Activated naive CD4-positive, alpha-beta T cell treated with Interleukin-2 at 50 U/mL for 16 hours (primary cell): ENCODE measurements at regions not wholly inside any gene's neighbourhood (a gene's known extent, or its start where the extent isn't known, plus 50 kb on each side); places are given as distances from the start of the nearest gene placed in this dataset.
"Not testable (repeated sequence)": the region's sequence is repeated elsewhere in the genome, so short reads cannot be mapped to it uniquely, and the experiment has no call there.

Experiments used
- DNase-seq: peaks from one replicate; pipeline ENCODE4 v3.0.0-alpha.2; 2020

DNA sequence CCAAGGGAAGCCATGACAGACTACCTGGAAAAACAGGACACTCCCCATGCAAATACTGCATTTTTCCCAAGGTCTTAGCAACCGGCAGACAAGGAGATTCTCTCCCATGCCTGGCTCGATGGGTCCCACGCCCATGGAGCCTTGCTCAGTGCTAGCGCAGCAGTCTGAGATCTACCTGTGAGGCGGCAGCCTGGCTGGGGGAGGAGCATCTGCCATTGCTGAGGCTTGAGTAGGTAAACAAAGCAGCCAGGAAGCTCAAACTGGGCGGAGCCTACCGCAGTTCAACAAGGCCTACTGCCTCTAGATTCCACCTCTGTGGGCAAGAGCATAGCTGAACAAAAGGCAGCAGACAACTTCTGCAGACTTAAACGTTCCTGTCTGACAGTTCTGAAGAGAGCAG is 1417.2 kb downstream of the FSTL5 start:
- not testable (repeated sequence) for DNase-seq

DNA sequence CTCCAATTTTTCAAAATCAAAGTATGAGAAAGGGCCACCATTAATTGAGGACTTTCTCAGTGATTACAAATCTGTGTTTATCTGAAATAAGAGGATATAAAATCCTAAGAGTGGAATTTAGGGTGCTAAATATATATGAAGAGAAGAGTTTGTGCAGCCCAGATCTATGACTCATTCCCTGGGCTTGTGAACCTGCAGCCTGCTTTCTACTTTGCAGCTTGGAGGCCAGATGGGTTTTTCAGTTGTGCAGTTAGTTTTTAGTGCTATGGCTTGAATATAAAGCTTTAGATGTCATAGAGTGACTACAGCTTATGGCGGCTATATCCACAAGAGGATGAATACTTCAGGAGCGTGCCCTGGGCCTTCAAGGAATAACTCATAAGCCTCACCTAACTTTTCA is 1391.1 kb downstream of the FSTL5 start:
- DNase-seq, result no peak

- no peak for DNase-seq
Measured at GRCh38 chr4:160795216-160795615, 1368.6 kb downstream of the FSTL5 start.

DNA sequence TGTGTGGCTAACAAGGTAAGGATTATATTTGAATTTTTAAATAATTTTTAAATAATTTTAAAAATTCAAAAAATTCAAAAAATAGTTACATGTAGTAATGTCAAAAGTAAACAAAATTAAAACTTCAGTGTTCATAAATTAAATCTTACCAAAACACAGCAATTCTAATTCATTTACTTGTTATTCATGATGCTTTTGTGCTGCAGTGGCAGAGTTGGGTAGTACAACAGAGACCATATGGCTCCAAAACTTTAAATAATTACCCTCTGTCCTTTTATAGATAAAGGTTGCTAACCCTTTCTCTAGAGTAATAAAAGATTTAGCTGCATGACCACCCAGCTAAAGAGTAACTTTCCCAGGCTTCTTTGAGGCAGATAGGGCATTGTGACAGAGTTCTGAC is 1355.6 kb downstream of the FSTL5 start:
- no peak for DNase-seq

DNA sequence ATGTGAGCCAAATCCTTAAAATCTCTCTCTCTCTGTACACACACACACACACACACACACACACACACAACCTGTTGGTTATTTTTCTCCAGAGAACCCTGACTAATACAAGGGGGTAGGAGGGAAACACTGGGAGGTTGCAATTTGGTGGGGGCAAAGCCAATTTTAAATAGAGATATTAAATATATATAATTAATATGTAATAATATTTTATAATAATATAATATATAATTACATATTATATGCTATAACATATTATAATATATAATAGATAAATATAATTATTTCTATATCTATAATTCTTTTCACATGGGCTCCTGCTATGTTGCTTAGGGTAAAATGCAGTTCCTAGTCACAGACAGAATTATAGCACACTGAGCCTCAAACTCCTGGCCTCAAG is 1354.2 kb downstream of the FSTL5 start:
- no peak for DNase-seq

DNA sequence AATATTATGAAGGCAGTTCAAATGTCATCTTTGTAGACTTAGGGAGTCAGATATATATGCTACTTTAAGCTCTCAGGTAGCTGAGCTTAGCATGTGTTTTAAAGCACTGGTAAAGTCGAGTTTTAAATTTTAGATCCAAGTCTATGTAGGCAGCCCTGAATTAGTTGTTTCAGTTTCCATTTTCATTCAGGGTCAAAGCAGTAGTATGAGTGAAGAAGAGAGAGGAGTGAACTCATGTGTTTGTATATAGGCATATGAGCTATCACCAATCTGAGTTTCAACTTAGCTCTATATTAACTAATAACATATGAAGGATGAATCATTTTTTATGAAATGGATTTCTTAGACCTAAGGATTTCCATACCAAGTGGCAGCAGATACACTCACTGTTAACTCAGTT is 1353.4 kb downstream of the FSTL5 start:
- no peak for DNase-seq

DNA sequence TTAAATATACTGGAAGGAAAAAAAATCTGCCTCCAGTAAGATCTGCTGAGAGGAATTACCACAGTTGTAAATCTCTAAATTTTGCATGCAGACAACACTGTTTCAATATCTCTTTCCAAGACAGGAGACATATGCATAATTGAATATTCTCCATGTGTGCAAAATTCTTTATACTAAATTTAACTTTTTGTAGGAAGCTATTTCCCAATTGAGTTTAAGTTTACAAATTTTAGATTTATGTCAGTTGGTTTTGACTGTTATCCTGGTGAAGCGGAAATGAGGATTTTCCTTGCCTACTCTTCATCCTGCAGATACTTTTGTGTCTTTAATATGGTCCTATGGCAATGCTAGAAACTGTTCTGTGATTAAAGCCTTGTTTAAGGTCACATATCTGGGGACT is 1352.9 kb downstream of the FSTL5 start:
- no peak for DNase-seq

DNA sequence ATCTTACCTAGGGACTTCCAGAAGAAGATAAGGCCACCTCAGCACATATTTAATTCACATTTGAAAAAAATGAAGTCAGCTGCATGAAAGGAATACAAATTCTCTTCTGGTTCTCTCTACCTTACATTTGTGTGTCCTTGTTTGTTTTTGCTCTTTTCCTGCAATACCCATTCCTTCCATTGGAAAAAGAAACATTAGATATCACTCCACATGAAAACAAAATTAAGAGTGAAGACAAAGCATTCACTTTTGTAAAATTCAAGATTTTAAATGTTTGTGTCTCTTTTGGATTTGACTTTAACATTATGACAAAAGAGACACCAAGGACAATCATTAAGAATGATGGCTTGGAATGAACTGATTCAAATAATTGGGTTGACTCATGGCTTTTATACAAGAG is 1351.8 kb downstream of the FSTL5 start:
- DNase-seq, result no peak

GRCh38 chr4:160814726-160815125 is 1349.1 kb downstream of the FSTL5 start:
- no peak for DNase-seq

DNA sequence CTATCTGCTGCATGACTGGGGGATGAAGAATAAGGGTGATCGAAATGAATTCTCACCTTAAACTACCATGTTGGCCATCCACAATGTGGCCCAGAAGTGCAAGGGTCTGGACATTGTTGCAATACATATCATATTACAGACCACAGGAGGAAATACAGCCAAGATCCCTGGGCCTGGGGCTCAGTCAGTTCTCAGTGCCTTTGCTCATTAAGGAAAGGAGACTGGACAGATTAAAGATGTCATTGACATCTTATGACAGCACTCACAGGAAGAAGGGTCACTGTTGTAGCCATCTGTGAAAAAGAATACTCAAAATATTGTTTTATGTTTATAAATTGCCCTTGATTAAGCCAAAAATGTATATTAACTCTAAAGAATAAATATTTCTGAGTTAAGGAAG is 1345.2 kb downstream of the FSTL5 start:
- DNase-seq, result no peak

GRCh38 chr4:160819791-160820190 is 1344.0 kb downstream of the FSTL5 start:
- DNase-seq, result no peak

- DNase-seq, result no peak
Measured at GRCh38 chr4:160824481-160824880, 1339.3 kb downstream of the FSTL5 start.

DNA sequence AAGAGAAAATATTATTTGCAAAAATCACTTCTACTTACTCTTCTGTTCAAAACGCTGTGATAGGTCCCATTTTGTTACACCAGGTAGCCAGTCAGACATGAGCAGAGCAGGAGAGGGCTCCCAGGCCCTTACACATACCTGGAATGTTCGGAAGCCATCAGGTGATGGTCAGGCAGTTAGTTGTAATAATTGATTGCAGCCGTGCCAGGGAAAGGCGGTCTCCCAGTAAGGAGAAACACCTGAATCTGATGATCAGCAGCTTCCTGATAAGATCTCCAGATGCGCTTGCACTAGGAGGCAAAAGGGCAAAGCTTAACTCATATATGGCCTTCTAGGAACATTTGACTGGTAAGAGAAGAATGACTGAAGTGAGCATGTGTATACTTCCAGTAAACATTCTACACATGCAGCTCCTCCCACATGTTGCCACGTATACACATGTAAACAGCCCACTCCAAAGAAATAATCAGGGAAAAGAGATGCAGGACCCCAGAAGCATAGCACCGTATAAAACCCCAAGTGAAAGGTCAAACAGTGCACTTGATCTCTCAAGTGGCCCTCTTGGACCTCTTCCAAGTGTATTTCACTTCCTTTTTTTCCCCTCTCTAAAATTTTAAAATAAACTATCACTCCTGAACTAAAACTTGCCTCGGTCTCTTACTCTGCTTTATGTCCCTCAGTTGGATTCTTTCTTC is 1338.0 kb downstream of the FSTL5 start:
- no peak for DNase-seq

GRCh38 chr4:160826339-160826679 is 1337.5 kb downstream of the FSTL5 start:
- no peak for DNase-seq

GRCh38 chr4:160831165-160831922 is 1332.5 kb downstream of the FSTL5 start:
- no peak for DNase-seq

- no peak for DNase-seq
Measured at GRCh38 chr4:160835789-160836188, 1328.0 kb downstream of the FSTL5 start.

DNA sequence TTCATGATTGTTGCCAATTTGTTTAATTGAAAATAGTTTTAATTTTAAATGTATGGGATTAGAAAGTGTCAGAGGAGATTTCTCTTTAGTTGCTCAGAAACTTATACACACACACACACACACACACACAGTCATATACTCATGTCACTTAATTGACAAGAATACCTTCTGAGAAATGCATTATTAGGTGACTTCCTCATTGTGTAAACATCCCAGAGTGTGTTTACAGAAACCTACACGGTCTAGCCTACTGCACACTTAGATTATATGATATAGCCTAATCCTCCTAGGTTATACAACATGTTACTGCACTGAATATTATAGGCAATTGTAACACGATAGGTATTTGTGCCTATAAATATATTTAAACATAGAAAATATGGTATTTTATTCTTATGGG is 1327.4 kb downstream of the FSTL5 start:
- DNase-seq, result no peak

- DNase-seq, result no peak
Measured at GRCh38 chr4:160846121-160846520, 1317.7 kb downstream of the FSTL5 start.

- no peak for DNase-seq
Measured at GRCh38 chr4:160847228-160847627, 1316.6 kb downstream of the FSTL5 start.

- DNase-seq, result no peak
Measured at GRCh38 chr4:160848489-160848888, 1315.3 kb downstream of the FSTL5 start.

- no peak for DNase-seq
Measured at GRCh38 chr4:160848901-160849760, 1314.7 kb downstream of the FSTL5 start.

- DNase-seq, result no peak
Measured at GRCh38 chr4:160864253-160864652, 1299.5 kb downstream of the FSTL5 start.

GRCh38 chr4:160869899-160870298 is 1293.9 kb downstream of the FSTL5 start:
- DNase-seq, result no peak

- DNase-seq, result no peak
Measured at GRCh38 chr4:160872491-160872890, 1291.3 kb downstream of the FSTL5 start.
